ENCODE measurements at regions not wholly inside any gene's neighbourhood (a gene's known extent, or its start where the extent isn't known, plus 50 kb on each side); places are given as distances from the start of the nearest gene placed in this dataset.

- H4K20me1 ChIP-seq (ENCODE audit: insufficient read depth), result no peaks in the 10 kb centered on the region
- TF ChIP-seq CTCF (IDR thresholded peaks at IDR 0.05), result no peak
- no peak for TF ChIP-seq RAD21 (IDR thresholded peaks at IDR 0.05; ENCODE audit: low read length)
- no peak for TF ChIP-seq USF1 (IDR thresholded peaks at IDR 0.05; ENCODE audit: borderline replicate concordance, low read depth)
- TF ChIP-seq TAF1 (IDR thresholded peaks at IDR 0.05; ENCODE audit: borderline replicate concordance, low read depth, low read length), result no peak
- no peak for TF ChIP-seq ZBTB33 (IDR thresholded peaks at IDR 0.05; ENCODE audit: borderline replicate concordance, low read depth)
- TF ChIP-seq RCOR1 (IDR thresholded peaks at IDR 0.05; ENCODE audit: low read length), result no peak
- TF ChIP-seq IRF3 (IDR thresholded peaks at IDR 0.05; ENCODE audit: low read depth, low read length), result no peak
- TF ChIP-seq RFX5 (IDR thresholded peaks at IDR 0.05; ENCODE audit: low read length), result no peak
- no peak for TF ChIP-seq GATA2 (CRISPR knock-in tag; IDR thresholded peaks at IDR 0.05)
- TF ChIP-seq EZH2phosphoT487 (IDR thresholded peaks at IDR 0.05; ENCODE audit: borderline replicate concordance, low read depth), result no peak
- no peak for TF ChIP-seq REST (IDR thresholded peaks at IDR 0.05; ENCODE audit: low read depth, low read length)
- TF ChIP-seq EP300 (IDR thresholded peaks at IDR 0.05; ENCODE audit: borderline replicate concordance in 1 of 2, low read depth in 1 of 2, low read length in 1 of 2), result no peak
- no peak for TF ChIP-seq GABPA (IDR thresholded peaks at IDR 0.05; ENCODE audit: low read depth)
- TF ChIP-seq USF2 (IDR thresholded peaks at IDR 0.05; ENCODE audit: borderline replicate concordance, low read depth, low read length), result no peak
- TF ChIP-seq POLR2AphosphoS5 (IDR thresholded peaks at IDR 0.05; ENCODE audit: low read depth, low read length), result no peak
- TF ChIP-seq FOSL2 (IDR thresholded peaks at IDR 0.05; ENCODE audit: borderline replicate concordance, low read depth), result no peak
- H3K9me2 ChIP-seq, result no peaks in the 10 kb centered on the region
- ChIA-PET POLR2A (no interaction called here), CTCF (interaction anchor here (1.0 kb wide), 1 partner anchor 75 kb away, joined by 5 read pairs; no protein-coding TSS in a partner anchor)
- H3K4me3 ChIP-seq (ENCODE audit: low read depth in 2 of 2, low read length in 1 of 2), result no peak overlapping the region
- no peak overlapping the region for H2AFZ ChIP-seq (ENCODE audit: low read depth)
- WGBS (ENCODE audit: low lambda C conversion rate), result 44% methylated on average over 3 of the region's 3 CpGs
- no peaks in the 10 kb centered on the region for H3K4me1 ChIP-seq (ENCODE audit: control insufficient read depth in 1 of 2, insufficient read depth in 2 of 2, low read depth in 1 of 2, low read length in 1 of 2)
- no peak for DNase-seq
- no peaks in the 10 kb centered on the region for H3K36me3 ChIP-seq (replicated peaks in 1 of 2; ENCODE audit: control insufficient read depth in 1 of 2, insufficient read depth in 2 of 2, low read length in 1 of 2)
- H3K9me3 ChIP-seq, result no peaks in the 10 kb centered on the region
- H3F3A ChIP-seq (replicated peaks; ENCODE audit: insufficient read depth), result no peaks in the 10 kb centered on the region
- no peak overlapping the region for H3K27ac ChIP-seq (ENCODE audit: low read depth in 2 of 2, low read length in 1 of 2)
- no peaks in the 10 kb centered on the region for H3K79me2 ChIP-seq (ENCODE audit: insufficient read depth)
- no peak overlapping the region for H3K9ac ChIP-seq
- no peak overlapping the region for H3K4me2 ChIP-seq
- H3K27me3 ChIP-seq (ENCODE audit: insufficient read depth), result no peaks in the 10 kb centered on the region
Measured at GRCh38 chr14:53231171-53231570, 78.0 kb upstream of the DDHD1 start.
